SH-SY5Y (cell line): ENCODE measurements at regions not wholly inside any gene's neighbourhood (a gene's known extent, or its start where the extent isn't known, plus 50 kb on each side); places are given as distances from the start of the nearest gene placed in this dataset.

Source experiments
- GATA2 ChIP-seq: IDR thresholded peaks from 2 replicates; pipeline ENCODE4 v1.6.1; 2011; ENCODE audit warnings: mild to moderate bottlenecking, low read depth, low read length
- GATA3 ChIP-seq: IDR thresholded peaks from 2 replicates; pipeline ENCODE4 v1.6.1; 2011; ENCODE audit warnings: low read depth, mild to moderate bottlenecking, low read length, moderate library complexity

- TF ChIP-seq GATA2: no peak
- no peak for TF ChIP-seq GATA3
Observed at GRCh38 chr16:5438591-5438990, 341.0 kb upstream of the EEF2KMT start.
